Astrocyte of the hippocampus (primary cell): ENCODE measurements at regions not wholly inside any gene's neighbourhood (a gene's known extent, or its start where the extent isn't known, plus 50 kb on each side); places are given as distances from the start of the nearest gene placed in this dataset.
"Not testable (repeated sequence)": the region's sequence is repeated elsewhere in the genome, so short reads cannot be mapped to it uniquely, and the experiment has no call there.

Experiments
- DNase-seq: peaks from one replicate; pipeline ENCODE4 v3.0.0; 2011; ENCODE audit warnings: low read depth, low spot score

DNA sequence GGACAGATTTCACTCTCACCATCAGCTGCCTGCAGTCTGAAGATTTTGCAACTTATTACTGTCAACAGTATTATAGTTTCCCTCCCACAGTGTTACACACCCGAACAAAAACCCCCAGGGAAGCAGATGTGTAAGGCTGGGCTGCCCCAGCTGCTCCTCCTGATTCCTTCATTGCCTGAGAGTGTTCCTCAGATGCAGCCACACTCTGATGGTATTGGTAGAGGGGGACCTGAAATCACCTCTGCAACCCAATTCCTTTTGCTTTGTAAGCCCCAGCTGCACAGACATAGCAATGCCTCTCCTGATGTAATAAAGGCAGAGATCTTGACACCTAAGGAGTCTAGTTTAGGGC, 1529.8 kb downstream of the RPIA start:
- DNase-seq: no peak

DNA sequence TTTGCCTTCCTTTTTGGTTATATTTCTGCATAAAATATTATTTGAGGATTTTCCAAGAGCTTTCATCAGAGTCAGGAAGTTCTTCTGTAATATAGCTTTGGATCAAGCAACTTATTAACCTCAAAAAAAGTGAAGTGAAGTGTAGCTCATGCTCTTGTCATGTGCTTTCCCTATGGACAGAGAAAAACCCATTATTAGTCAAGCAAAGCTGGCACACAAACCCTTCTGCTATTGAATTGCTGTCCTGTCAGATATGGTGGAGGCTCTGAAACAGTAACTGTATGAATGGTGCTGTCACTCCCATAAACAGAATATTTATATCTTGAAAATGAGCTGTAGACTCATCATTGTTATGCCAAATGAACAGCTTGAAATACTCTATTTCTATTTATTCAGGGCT, 1533.3 kb downstream of the RPIA start:
- DNase-seq: not testable (repeated sequence)

DNA sequence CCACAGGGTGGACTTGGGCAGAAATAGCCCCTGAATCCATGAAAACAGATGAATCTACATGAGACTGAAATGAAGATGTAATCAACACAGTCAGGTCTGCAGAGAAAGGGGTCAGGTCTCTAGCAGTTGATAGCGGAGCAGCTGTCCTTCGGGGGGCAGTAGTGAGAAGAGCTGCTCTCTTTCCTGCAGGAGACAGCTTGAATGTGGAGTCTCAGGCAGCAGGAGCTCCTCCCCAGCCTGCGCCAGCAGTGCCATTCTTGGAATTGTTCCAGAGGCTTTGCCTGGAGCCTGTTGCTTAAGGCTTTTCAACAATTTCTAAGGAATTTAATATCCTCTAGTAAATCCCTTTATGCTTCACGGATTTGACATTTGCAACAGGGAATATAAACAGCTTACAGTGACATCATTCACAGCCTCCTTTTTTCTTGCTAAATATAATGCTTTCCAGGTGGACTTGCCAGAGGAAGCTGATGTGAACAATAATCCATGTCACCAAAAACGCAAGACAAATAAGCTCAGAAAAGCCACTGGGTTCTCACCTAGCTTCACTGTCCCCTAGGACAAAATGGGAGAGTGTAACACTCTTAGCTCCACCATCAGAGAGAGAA, 1535.1 kb downstream of the RPIA start:
- DNase-seq: not testable (repeated sequence)

DNA sequence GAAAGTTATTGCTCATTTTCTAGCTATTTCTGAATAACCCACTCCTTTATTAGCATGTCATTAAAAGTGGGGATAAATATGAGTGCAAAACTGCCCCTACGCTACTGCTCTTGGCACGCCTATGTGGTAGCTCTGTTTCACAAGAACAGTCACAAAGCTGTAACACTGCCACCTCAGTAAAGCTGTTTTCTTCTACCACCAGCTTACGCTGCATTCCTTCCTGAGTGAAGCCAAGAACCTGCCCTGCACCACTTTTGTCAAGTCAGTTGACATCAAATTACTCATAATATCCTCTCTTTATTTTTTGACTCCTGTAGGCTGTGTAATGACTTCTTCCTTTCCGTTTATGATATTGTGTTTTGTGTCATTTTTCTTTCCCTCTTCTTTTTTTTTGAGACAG, 1539.7 kb downstream of the RPIA start:
- not testable (repeated sequence) for DNase-seq

DNA sequence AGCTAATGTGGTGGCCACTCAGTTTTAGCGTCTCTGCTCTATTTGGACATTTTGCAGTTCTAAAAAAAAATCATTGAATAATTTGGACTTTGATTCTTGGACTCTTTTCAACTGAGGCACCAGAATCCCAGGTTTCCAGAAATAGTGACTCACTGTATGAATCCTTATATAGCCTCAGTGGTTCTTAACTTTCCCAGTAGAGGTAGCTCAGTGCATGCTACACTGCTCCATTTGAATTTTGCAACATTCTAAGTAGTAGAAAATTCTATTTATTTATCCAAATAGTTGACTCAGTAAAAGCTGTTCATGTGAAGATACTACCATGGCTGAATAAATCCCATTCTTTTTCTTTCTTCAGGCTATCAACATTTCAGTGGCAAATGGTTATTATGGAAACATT, 1544.0 kb downstream of the RPIA start:
- DNase-seq: not testable (repeated sequence)

DNA sequence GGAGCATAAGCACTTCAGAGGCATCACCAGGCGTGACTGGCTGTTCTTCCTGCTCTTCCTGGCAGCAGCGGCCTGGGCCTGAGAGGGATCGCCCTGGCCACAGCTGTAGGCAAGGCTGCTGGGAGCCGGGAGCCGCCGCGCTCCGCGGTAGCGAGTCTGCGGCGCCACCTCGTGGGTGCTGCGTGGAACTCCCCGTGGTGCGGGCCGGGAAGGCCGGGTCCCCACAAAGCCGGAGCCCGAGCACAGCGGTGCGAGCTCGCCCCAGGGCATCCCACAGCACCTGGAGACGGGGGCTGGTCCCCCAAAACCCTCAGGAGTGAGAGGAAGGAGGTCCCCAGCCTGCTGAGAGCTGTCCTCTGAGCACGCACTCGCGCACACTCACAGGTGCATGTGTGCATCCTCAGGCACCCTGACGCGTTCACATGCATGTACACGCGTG, 1546.5 kb downstream of the RPIA start:
- DNase-seq: peak; percentile 31

DNA sequence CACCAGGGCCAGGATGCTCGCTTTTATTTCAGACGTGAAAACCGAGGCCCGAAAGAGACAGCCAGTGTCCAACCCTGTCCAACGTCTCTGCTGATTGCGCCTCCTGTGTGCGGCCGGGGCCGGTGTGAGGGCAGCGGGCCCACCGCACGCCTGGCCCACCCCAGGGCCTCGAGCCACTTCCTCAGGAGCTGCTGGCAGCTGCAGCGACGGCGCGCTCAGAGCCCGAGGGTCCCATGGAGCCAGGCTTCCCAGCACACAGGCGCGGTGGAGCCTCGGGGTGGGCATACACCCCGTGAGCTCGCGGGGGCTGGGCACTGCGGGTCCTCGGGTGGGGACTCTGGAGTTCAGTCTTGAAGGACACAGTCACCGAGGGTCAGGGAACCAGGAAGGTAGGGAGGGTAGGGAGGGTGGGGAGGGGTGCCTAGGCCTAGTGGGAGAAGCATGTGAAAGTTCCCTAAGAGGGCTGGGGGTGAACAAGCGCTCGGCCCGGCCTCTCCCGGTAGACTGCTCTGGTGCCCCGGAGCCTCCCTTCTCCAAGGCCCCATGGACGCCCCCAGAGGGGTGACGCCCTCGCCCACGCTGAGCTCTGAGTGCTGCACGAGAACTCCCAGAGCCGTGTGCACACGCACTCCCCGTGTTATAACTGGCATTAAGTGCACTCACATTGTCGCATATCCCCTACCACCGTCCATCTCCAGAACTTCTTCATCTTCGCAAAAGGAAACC, 1547.2 kb downstream of the RPIA start:
- not testable (repeated sequence) for DNase-seq

DNA sequence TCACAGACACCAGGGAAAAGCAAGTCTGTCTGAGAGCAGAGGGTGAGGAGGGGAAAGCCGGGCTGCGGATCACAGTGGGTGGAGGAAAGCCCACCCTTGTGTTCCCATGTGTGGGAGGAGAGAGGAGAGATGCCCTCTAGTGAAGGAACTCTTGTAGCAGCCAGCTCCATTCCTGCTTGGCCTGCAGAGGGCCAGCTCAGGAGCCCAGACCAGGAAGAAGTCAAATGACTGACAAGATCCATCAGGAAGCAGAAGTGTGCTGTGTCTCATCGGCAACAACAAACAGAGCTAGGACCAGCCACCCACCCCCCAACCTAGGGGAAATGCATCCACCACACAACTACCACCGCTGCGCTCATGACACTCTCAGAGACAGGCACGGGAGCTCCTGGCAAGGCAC, 1548.3 kb downstream of the RPIA start:
- not testable (repeated sequence) for DNase-seq

DNA sequence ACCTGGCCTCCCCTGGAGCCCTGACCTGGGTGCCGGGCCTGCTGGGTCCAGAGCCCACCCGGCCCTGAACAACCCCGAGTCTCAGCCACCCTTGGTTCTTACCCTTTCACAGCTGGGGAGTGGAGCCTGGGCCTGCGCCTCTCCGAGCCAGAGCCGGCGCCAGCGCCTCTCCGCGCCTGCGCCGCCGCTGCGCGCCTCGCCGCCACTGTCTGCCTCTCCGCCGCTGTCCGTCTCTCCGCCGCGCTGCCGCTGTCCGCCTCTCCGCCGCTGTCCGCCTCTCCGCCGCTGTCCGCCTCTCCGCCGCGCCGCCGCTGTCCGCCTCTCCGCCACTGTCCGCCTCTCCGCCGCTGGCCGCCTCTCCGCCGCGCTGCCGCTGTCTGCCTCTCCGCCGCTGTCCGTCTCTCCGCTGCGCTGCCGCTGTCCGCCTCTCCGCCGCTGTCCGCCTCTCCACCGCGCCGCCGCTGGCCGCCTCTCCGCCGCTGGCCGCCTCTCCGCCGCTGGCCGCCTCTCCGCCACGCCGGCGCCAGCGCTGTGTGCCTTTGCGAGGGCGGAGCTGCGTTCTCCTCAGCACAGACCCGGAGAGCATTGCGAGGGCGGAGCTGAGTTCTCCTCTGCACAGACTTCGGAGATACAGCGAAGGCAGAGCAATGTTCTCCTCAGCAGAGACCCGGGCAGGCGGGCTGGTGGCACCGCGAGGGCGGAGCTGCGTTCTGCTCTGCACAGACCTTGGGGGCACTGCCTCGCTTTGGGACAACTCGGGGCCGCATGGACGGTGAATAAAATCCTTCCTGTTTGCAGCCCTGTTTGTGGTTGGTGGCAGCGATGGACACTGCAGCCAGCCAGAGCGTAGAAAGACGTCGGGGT, 1553.7 kb downstream of the RPIA start:
- DNase-seq: peak; percentile 30

DNA sequence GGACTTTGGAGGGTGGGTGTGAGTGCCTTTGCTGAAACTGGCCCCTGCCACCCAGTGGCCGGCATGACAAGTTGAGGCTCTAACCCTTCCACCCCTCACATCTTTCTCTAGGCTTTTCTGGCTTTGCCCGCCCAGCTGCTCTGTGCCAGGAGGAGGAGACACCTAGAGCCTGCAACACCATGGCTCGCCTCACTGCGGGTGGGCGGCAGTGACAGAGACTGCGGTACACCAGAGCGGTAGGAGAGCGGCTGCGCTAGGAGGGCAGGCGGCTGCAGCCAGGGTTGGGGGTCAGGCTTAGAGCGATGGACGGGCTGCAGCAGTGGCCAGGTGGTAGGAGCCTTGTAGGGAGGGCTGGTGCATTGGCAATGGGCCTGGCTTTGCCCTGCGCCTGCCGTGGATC, 1556.9 kb downstream of the RPIA start:
- DNase-seq: not testable (repeated sequence)

DNA sequence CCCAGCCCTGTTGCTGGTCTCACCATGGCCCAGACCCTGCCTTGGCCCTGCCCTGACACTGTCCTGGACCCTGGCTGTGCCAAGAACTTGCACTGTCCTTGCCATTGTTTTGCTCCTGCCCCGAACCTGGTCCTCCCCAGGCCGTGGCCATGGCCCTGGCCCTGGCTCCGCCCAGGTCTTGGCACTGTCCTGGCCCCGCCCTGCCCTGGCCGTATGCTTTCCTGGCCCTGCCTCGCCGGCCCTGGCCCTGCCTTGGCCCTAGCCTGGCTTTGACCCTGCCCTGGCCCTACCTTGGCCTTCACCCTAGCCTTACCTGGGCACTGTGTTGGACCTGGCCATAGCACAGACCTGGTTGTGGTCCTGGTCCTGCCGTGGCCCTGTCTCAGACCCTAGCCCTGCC, 1558.9 kb downstream of the RPIA start:
- not testable (repeated sequence) for DNase-seq

DNA sequence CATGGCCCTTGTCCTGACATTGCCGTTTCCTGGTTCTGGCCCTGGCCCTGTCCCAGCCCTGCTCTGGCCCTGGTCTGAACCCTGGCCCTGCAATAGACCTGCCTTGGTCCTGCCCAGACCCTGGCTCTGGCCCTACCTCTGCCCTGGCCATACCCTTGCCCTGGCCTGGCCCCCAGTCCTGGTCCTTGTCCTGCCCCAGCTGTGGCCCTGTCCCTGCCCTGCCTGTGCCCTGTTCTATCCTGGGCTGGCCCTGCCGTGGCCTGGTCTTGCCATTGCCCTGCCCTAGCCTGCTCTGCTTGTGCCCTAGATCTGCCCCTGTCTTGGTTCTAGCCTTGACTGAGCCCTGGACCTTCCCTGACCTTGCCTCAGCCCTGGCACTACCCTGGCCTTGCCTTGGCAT, 1560.1 kb downstream of the RPIA start:
- DNase-seq: not testable (repeated sequence)

DNA sequence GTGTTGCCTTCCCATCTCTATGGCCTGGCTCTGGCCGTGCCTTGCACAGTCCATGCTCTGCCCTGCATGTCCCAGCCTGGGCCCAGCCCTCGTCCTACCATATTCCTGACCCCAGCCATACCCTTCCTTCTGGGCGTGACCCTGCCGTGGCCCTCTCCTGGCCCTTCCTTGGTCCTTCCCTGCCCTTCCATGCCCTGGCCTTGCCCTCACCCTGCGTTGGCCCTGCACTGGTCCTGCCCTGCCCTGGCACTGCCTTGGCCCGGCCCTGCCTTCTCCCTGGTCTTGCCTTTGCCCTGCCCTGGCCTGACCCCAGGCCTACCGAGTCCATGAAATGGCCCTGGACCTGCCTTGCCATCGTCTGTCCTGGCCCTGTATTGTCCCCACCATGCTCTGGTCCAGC, 1561.8 kb downstream of the RPIA start:
- not testable (repeated sequence) for DNase-seq

DNA sequence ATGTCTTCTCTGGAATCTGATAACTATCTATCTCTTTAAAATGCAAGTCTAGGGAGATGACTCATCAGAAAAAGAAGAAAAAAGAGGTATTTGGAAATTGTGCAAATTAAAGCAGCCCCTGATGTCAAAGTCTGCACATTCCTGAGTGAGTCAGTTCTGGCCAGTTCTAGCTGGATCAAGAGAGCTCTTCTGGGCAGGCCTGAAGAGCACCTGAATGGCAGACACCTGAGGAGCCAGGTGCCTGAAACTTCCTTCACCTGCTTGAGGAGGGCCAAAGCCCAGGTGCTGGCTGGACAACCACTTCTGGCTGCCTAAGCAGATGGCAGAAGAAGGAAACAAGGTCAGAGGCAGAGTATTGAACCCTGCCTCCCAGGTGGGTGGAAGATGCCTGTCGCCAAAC, 1575.4 kb downstream of the RPIA start:
- DNase-seq: not testable (repeated sequence)

DNA sequence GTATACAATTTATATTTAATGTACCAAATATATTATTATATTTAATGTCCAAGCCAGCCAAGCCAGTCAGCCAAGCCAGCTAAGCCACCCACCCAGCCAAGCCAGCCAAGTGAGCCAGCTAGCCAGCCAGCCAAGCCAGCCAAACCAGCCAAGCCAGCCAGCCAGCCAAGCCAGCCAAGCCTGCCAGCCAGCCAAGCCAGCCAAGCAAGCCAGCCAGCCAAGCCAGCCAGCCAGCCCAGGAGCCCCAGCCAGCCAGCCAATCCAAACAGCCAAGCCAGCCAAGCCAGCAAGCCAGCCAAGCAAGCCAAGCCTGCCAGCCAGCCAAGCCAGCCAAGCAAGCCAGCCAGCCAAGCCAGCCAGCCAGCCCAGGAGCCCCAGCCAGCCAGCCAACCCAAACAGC, 1596.3 kb downstream of the RPIA start:
- DNase-seq: not testable (repeated sequence)

DNA sequence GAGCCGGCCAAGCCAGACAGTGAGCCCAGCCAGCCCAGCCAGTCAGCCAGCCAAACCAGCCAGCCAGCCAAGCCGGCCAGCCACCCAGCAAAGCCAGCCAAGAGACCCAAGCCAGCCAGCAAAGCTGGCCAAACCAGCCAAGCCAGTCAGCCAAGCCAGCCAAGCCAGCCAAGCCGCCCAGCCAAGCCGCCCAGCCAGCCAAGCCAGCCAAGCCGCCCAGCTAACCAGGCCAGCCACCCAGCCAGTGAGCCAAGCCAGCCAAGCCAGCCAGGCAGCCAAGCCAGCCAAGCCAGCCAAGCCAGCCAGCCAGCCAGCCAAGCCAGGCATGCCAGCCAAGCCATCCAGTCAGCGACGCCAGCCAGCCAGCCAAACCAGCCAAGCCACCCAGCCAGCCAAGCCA, 1596.9 kb downstream of the RPIA start:
- DNase-seq: not testable (repeated sequence)

DNA sequence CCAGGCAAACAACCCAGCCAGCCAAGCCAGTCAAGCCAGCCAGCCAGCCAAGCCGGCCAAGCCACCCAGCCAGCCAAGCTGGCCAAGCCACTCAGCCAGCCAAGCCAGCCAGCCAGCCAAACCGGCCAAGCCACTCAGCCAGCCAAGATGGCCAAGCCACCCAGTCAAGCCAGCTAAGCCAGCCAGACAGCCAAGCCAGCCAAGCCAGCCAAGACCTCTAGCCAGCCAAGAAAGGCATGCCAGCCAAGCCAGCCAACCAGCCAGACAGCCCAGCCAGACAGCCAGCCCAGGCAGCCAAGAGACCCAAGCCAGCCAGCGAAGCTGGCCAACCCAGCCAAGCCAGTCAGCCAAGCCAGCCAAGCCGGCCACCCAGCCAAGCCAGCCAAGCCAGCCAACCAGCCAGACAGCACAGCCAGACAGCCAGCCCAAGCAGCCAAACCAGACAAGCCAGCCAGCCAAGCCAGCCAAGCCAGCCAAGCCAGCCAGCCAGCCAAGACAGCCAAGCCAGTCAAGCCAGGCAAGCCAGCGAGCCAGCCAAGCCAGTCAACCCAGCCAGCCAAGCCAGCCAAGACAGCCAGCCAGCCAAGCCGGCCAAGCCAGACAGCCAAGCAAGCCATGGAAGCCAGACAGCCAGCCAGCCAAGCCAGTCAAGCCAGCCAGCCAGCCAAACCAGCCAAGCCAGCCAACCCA, 1598.0 kb downstream of the RPIA start:
- not testable (repeated sequence) for DNase-seq

DNA sequence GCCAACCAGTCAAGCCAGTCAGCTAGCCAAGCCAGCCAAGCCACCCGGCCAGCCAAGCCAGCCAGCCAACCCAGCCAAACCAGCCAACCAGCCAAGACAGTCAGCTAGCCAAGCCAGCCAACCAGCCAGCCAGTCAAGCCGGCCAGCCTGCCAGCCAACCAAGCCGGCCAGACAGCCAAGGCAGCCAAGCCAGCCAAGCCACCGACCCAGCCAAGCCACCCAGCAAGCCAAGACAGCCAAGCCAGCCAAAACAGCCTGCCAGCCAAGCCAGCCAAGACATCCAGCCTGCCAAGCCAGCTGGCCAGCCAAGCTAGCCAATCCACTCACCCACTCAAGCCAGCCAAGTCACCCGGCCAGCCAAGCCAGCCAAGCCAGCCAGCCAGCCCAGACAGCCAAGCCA, 1599.2 kb downstream of the RPIA start:
- DNase-seq: not testable (repeated sequence)

DNA sequence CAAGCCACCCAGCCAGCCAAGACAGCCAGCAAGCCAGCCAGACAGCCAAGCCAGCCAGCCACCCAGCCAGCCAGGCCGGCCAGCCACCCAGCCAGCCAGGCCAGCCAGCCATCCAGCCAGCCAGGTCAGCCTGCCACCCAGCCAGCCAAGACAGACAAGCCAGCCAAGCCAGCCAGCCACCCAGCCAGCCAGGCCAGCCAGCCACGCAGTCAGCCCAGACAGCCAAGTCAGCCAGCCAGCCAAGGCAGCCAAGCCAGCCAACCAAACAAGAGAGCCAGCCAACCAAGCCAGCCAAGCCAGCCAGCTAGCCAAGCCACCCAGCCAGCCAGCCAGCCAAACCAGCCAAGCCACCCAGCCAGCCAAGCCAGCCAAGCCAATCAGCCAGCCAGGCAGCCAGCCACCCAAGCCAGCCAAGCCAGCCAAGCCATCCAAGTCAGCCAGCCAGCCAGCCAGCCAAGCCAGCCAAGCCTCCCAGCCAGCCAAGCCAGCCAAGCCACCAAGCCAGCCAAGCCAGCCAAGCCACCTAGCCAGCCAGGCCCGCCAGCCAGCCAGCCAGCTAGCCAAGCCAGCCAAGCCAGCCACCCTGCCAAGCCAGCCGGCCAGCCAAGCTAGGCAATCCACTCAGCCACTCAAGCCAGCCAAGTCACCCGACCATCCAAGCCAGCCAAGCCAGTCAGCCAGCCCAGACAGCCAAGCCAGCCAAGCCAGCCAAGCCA, 1599.9 kb downstream of the RPIA start:
- not testable (repeated sequence) for DNase-seq

DNA sequence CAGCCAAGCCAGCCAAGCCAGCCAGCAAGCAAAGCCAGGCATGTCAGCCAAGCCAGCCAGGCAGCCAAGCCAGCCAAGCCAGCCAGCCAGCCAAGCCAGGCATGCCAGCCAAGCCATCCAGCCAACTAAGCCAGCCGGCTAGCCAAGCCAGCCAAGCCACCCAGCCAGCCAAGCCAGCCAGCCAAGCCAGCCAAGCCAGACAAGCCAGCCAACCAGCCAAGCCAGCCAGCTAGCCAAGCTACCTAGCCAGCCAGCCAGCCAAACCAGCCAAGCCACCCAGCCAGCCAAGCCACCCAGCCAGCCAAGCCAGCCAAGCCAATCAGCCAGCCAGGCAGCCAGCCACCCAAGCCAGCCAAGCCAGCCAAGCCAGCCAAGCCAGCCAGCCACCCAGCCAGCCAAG, 1600.5 kb downstream of the RPIA start:
- DNase-seq: not testable (repeated sequence)

DNA sequence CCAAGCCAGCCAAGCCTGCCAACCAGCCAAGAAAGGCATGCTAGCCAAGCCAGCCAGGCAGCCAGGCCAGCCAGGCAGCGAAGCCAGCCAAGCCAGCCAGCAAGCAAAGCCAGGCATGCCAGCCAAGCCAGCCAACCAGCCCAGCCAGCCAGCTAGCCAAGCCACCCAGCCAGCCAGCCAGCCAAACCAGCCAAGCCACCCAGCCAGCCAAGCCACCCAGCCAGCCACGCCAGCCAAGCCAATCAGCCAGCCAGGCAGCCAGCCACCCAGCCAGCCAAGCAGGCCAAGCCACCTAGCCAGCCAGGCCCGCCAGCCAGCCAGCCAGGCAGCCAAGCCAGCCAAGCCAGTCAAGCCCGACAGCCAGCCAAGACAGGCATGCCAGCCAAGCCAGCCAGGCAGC, 1601.0 kb downstream of the RPIA start:
- not testable (repeated sequence) for DNase-seq
